ENCODE measurements at regions not wholly inside any gene's neighbourhood (a gene's known extent, or its start where the extent isn't known, plus 50 kb on each side); places are given as distances from the start of the nearest gene placed in this dataset.

DNA sequence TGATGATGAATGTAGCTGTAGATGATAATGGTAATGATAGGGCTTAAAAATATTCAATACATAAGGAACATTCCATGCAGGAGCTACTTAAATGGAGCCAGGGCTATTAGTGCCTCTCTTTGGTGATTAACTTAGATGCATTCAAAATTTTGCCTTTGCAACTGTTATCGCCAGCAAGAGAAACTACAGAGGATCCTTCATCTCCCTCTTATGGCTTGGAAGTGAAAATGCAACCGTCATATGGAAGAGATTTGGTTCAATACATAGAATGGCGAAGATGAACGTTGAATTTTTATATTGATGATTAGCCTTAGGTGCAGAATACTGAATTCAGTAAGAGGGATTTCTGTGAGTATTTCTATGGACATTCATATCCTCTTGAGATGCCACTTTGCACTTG lies 134.5 kb upstream of the NLGN4X start:
- TF ChIP-seq EZH2 (IDR thresholded peaks at IDR 0.05; ENCODE audit: borderline replicate concordance, low read depth, low read length, severe bottlenecking) (no peak), CTCF (IDR thresholded peaks at IDR 0.05; ENCODE audit: extremely low read depth in 1 of 2, insufficient read depth in 1 of 2, low read depth in 1 of 2, low read length in 2 of 2) (no peak), POLR2AphosphoS5 (IDR thresholded peaks at IDR 0.05; ENCODE audit: insufficient read depth, low read depth, low read length) (no peak), POLR2A (IDR thresholded peaks at IDR 0.05; ENCODE audit: low read depth, low read length) (no peak), JUN (IDR thresholded peaks at IDR 0.05; ENCODE audit: borderline replicate concordance, insufficient read depth, insufficient read length, low read depth) (no peak), MYC (IDR thresholded peaks at IDR 0.05; ENCODE audit: low read depth, low read length) (no peak), MAX (IDR thresholded peaks at IDR 0.05; ENCODE audit: insufficient read depth, insufficient read length) (no peak), GATA2 (IDR thresholded peaks at IDR 0.05; ENCODE audit: insufficient read depth, insufficient read length, low read depth, low read length) (no peak)
